ELR (cell line): ENCODE measurements at regions not wholly inside any gene's neighbourhood (a gene's known extent, or its start where the extent isn't known, plus 50 kb on each side); places are given as distances from the start of the nearest gene placed in this dataset.
"Not testable (repeated sequence)": the region's sequence is repeated elsewhere in the genome, so short reads cannot be mapped to it uniquely, and the experiment has no call there.

Experiments used
- DNase-seq: peaks from one replicate; pipeline ENCODE4 v3.0.0-alpha.2; 2015; ENCODE audit warnings: low read depth

DNA sequence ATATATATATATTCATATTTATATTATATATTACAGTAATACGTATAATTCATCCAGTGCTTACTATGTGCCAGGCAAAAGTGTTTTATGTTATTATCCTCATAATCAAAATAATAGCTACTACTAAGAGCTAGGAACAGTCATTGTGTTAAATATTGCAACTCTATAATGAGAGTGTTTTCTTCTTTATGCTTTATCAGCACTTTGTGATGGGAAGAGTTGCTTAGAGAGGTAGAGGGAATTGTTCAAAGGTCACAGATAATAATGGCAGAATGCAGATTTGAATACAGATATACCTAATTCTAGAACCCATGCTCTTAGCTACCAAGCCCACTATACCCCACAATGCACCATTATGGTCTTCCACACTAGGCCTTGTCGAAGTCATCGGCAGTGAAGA, 318.8 kb upstream of the PPARGC1A start:
- no peak for DNase-seq

DNA sequence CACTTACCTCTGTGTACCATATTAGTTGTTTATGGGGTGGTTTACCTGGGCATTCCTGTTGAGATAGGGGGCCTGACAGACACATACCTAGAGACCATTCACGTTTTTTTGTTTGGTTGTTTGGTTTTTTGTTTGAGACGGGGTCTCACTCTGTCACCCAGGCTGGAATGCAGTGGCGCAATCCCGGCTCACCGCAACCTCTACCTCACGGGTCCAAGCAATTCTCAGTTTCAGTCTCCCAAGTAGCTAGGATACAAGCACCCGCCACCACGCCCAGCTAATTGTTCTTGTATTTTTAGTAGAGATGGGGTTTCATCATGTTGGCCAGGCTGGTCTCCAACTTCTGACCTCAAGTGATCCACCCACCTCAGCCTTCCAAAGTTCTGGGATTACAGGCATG, 314.9 kb upstream of the PPARGC1A start:
- not testable (repeated sequence) for DNase-seq

DNA sequence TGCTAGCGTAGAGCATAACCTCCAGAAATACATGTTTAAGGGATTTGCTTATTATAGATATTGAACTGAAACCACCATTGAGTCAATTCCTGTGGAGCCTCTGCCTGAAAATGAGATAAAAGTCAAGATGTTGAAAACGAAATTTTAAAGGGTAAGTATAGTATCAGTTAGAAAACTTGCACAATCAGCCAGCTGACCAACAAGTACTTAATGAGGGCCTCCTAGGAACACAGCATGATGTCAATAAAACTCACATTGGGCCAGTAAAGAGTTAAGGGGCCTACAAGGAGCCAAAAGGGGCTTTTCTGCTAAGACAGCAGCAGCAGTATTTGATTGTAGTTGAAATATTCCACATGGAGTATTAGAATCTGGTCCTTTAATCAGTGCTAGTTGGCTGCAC, 314.1 kb upstream of the PPARGC1A start:
- no peak for DNase-seq

DNA sequence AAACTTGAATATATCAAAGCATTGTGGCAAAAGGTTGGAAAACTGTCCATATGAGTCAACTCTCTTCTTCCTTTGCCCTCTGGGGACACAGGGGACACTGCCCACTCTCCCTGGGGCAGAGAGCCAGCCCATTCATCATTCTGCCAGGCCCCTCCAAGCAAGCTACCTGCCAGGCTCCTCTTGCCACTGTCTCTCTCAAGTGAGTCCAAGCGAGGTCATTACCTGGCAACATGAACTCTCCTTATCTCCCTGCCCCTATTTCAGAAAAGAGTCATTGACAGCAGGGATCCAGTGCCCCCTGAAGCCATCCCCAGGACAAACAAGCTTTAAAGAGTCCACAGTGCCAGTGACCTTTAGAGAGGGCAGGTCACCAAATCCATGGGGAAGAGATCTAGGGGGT, 312.7 kb upstream of the PPARGC1A start:
- DNase-seq = no peak

DNA sequence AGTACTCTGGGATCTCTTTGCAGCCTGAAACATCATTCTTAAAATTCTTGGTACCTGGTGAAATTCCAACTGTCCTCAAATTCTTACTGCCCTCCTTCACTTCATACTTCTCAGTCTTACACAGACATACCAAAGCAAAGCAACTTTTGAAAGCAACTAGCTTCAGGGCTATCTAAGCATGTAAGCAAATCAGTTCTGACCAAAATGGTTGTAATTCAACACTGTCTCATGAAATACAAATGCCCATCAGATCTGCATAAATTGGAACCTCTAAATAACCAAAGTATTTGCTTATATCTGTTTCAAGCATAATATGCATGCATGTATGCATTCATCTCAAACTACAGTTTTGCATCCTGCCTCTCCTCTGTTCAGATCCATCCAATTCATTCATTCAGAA, 308.1 kb upstream of the PPARGC1A start:
- DNase-seq = no peak

DNA sequence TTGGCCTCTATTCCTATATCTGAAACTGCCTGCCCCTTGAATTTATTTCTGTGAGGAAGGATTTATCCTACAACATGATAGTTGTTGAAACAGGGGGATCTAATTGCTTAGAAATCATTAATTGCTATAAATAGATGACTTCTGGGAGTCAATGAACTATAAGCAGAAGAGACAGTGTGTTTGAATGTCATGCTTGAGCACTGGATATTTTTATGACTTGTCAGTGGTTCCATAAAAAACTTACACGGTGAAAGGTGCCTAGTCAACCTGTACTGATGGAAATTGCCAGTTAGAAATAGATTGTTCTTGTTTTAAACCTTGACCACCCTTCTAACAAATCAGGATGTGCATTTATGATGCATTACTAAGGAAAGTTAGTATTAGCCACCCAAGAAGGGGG, 306.9 kb upstream of the PPARGC1A start:
- DNase-seq = no peak

DNA sequence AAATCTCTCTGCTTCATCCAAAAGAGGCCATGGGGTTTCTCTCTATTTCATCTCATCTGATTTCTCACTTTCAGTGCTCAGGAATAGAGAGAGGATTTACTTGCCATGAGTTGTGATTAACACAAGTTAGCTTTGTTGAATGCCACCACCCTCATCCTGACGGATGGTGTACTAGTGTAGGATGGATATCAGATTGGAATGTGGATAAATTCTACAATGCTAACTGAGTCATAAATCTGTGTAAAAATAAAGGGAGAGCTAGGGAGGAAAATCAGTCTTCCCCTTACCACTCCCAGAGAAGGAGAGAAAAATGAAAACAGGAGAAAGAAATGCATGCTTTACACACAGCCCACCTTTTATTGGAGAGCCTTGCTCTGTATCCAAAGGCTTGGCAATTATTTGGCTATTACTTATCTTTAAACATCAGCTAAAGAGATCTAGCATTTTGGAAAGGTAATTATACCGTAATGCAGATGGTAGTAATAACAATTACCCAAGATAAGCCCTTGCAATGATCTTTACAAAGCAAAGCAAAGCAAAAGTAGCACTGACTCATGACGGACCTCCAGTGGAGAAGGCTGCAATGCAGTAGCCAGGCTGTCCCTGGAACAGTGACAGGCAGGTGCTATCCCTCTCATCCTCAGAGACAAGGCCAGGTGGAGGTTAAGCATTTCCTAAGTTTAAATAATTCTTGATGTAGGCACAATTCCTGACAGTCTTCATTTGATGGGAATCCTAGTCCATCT, 306.3 kb upstream of the PPARGC1A start:
- DNase-seq = no peak

DNA sequence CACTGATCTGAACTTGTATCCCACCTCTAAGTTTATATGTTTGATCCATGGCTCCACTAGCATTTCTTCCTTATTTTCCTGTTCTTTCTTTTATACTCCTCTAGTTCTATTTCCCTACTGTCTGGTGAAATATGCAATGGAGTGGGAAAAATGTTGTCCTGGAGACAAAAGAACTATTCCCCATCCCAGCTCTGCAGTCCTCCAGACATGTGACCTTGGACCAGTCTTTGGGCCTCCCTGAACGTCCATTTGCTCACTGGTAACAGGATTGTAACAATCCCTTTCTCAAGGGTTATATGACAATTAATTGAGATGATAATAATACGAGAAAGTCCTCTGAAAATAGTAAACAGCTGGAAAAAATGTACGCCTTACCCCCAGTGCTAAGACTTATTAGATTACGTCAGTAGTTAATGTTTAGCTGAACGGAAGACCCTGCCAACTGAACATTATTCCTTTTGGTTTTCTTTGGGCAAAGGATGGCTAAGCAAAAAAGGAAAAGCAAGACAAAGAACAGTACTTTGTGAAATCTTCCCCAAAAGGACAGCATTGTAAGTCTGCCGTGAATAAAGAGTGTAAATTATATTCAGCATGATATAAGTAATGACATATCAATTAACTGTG, 302.3 kb upstream of the PPARGC1A start:
- DNase-seq = no peak

DNA sequence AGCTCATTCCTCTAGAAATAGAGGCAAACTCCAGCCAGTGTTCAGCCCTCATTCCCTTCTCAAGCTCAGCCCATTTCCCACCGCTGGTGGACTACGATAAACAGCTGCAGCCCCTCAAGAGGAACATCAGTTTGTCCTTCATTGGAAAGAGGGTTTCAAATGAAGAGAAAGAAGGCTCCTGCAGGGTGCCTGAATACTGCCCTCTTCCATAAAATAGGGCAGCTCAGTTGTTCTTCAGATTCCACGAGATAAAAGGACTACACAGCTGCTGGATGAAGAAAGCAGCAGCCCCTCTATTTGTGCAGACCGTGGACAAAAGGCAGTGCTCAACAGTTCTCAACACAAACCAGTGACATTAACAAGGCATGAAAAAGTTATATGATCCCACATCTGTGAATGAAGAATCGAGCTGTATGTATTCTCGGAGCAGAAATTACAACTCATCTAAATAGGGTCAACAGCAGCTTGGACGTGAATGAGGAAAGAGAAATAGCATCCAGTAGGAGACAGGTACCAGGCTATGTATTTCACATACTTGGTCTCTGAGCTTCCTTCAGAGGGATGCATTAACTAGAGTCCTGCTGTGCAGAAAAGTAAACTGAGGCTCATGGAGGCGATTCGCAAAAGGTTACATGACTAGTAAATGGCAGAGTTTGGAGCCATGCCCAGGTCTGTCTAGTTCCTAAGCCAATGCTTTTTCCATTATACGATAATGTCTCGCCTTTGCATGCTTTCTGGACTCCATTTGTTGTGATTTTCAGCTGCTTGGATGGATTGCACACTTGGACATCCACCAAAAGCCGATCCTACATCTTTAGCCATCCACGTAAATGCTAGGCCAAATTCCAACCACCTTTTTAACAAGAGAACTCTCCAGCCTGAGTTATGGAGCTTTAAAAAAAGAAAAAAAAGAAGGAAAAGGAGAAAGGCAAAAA, 301.2 kb upstream of the PPARGC1A start:
- DNase-seq = no peak

DNA sequence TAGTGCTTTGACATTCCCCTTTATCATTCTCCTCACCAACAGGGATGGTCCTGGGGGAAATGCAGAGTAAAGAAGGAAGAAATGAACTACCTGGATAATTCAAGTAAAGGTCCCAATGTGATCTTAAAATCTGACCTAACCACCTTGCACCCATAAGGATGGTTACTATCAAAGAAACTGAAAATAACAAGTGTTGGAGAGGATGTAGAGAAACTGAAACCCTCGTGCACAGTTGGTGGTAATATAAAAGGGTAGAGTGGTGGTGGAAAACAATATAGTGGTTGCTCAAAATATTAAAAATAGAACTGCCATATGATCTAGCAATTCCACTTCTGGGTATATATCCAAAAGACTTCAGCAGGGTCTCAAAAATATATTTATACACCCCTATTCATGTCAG, 298.6 kb upstream of the PPARGC1A start:
- DNase-seq = no peak

DNA sequence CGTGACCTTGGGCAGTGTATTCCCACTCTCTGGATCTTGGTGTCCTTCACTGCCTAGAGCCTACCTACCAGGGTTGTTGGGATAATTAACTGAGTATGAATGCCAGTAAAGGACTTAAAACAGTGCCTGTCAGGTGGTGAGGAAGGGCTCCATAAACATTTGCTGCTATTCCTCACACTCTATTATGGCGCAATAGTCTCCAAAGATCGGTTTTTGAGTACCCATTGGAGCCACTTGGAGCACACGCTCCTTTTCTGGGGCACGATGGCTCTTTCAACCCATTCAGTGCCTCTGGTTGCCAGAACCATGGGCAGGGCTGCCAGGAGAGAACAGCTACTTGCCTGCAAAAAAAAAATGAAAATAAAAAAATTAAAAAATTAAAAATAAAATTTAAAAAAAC, 296.6 kb upstream of the PPARGC1A start:
- no peak for DNase-seq

DNA sequence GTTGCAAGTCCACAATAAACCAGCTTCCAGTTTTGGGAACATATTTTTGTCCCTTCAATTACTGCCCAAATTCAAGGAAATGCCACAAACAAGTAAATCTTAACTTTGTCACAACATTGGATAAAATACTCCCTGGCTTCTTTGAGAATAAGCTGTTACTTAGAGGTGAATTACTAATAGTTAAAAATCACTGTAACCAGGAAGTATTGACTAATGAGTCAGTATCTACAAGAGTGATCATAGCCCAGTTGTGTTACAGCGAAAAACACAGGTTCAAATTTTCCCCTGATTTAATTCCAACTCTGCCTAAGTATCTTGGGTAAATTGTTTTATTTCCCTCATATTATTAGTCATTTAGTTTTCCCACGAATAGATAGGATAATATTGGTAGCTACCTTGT, 291.2 kb upstream of the PPARGC1A start:
- DNase-seq = no peak

DNA sequence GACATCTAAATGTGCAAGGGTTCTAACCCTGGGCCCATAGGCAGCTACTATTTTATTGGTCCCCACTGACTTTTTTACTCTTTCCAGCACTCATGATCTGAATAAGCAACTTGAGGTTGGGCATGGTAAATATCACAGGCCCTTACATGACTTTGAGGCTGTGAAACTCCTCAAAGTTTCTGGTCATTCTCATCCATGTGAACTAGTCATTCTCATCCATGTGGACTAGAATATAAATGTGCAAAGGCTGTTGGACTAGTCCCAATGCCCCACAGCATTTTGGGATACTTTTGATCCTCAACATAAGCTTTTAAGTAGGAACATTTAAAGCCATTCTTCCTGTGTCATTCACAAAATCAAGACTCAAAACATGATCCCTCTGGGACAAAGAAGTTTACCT, 290.7 kb upstream of the PPARGC1A start:
- DNase-seq = no peak

DNA sequence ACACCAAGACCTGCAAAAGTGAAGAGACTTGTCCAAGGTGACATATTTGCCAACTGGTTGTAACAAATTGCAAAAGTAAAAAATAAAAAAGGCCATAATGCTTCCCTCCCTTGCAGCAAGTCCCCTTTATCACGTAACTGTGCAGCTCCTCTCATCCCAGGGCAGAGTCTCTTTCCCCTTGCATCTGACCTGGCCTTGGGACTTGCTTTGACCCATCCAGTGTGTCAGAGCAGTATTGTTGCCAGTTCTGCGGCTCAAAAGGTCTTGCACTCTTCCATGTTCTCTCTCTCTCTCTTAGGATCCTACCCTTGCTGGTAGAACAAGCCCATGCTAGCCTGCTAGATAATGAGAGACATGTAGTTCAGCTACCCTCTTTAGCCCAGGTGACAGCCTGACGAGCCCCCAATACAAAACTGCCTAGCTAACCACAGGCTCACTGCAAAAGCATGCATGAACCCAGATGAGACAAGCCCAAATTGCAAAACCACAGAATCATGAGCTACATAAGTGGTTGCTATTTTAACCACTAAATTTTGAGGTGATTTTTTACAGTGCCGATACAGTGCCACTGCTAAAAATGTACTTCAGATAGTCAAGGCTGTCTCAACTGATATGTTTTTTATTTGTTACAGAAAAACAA, 289.5 kb upstream of the PPARGC1A start:
- no peak for DNase-seq

DNA sequence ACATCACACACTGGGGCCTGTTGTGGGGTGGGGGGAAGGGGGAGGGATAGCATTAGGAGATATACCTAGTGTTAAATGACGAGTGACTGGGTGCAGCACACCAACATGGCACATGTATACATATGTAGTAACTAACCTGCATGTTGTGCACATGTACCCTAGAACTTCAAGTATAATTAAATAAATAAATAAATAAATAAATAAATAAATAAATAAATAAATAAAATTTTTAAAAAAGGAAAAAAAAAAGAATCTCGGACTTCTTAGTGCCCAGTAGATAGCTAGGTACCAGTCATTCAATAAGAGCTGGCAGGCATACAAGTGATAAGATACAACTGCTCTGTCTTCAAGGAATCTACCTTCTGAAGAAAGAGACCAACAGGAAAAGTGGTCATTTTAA, 287.6 kb upstream of the PPARGC1A start:
- not testable (repeated sequence) for DNase-seq

DNA sequence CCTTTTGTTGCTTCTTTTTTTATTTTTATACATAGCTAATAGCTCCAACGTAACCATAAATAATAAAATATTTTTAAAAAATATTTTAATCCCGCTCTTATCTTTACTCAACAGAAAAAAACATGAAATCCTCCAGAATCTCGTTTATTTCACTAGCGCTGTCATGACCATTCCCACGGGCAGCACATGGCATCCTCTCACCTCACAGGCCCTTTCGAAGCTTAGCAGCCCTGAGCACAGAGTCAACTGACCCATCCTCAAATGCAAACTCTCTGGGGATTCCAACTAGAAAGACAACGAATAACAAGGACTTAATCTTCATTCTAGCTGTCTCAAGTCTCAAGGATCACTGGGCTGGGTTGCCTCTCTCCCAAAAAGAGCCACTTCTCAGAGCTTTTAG, 285.9 kb upstream of the PPARGC1A start:
- DNase-seq = no peak

DNA sequence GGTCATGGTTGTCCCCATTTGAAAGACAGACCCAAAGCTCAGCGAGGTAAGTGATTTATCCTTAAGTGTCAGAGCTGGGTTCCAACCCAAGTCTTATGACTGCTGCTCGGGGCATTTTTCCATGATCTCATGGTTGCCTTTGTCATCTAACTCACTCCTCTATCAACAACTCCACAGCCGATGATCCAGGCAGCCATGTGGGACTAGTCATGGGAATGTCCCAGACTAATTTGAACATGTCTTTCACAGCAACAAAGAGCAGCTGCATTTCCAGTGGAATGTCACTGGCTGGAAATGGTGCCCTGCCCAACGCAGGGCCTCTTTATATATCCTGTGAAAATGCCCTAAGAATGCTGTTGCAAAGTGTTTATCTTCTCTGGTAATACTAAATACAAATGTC, 284.8 kb upstream of the PPARGC1A start:
- no peak for DNase-seq

DNA sequence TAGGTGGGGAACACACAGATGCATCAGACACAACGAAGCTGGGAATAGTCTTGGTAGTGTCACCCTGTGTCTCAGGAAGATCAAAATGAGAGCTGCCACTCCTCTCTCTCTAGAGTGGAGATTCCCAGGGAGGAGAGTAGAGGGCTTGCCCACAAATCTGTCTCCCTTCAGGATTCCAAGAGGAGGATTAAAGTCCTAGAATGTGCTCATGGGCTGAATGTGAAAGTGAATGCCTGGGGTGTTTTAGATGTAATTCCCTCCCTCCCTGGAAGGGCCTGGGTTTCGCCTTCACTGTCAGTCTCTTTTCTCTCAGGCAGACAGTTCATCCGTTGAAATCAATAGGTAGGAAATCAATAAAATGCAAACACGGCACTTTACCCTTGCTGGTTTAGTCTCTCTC, 282.6 kb upstream of the PPARGC1A start:
- no peak for DNase-seq

DNA sequence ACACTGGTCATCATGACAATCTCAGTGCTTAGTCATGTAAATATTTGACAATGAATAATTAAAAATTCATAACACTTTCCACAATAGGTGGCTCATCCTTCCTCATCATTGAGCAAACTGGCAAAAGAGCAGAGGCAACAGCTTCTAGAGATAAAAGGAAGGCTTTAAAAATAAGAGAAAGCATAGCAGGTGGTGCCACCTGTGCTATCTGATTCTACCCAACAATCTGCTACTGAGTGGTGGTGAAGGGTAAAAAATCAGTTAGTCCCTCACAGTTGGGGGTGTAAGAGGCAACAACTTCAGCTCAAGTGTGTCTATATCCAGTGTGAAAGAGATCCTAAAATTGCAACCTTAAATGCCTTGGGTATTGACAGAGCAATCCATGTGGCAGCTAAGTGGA, 280.1 kb upstream of the PPARGC1A start:
- DNase-seq = no peak

DNA sequence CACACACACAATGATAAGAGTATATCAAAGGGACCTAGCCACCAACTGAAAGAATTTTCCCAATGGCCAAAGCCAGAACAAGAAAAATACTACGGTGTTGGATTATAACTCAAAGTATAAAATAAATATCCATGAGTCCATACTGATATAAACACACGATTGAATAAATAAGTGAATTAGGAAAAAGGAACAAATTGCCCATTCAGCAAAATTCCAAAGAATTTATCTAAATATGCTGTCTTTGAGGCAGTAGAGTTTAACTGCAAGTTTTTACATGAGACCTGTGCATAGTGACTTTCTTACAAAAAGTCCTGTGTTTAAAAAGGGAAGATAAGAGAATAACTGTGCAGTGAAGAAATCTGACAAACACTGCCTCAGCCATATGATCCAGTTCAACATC, 278.8 kb upstream of the PPARGC1A start:
- DNase-seq = no peak

DNA sequence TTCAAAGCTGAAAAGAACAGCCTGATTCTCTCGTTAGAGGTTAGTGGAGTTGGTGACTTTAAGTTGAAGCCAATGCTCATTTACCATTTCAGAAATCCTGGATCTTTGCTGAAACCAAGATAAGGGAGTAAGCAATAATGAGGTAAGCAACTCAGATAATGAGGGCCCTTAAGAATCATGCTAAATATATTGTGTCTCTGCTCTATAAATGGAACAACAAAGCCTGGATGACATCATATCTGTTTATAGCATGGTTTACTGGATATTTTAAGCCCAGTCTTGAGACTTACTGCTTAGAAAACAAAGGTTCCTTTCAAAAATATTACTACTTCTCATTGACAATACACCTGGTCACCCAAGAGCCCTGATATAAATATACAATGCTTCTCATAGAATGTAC, 276.7 kb upstream of the PPARGC1A start:
- DNase-seq = no peak

DNA sequence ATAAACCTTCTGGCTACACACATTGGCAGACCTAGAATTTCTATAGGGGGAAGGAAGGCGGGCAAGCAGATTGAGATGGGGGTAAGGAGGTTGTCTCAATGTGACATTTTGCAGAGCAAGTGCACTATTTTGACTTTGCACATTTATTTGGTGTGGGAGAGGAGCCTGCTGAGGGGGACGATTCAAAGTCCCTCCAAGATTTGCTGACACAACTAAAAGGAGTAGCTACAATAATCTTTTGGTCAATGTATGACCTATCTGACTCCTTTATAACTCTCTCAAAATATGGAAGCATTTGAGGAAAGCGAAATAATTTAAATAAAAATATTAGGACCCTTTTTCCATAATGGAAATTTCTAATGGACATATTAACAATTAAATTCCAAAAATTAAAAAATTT, 274.9 kb upstream of the PPARGC1A start:
- no peak for DNase-seq
